ENCODE measurements at regions not wholly inside any gene's neighbourhood (a gene's known extent, or its start where the extent isn't known, plus 50 kb on each side); places are given as distances from the start of the nearest gene placed in this dataset.

DNA sequence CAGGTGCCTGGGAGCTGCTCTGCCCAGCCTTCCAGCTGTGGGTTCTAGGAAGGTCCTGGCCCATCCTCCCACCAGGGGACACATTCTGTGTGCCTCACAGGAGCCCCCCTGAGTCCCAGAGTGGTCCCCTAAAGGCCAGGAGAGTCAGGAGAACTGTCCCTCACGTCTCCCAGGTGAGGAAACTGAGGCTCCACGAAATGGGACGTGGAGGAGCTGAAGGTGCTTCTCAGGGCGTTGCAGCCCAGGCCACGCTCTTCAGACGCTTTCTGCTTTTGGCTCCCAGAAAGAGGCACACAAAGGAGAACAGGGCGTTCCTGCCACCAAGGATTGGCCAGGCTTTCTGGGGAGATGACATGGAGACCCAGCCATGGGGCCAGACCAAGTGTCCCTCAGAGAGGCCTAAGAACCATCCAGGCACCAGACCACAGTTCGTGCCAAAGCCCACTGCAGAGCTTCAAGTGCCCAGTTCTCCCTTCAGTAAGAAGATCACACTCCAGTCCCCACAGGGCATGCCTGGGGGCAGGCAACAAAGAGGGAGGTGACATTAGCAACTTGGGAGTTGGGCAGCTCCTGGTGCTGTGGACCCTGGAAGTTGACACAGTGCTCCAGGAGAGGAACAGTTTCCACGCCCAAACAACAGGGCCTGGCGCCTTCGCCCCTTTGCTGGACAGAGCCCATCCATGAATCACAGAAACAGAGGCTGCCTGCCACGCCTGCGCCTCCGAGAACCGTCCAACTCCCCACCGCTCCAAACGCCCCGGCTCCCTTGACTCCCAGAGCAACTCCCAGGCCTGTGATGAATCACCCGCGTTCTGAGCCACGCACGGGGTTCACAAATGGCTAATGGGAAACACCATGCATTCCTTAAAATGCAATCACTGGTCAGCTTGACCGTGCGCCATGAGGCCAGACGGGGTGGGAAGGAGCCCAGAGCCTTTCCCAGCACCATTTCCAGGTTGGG, 589.2 kb downstream of the BRD1 start:
- TF ChIP-seq, protein P1, sequence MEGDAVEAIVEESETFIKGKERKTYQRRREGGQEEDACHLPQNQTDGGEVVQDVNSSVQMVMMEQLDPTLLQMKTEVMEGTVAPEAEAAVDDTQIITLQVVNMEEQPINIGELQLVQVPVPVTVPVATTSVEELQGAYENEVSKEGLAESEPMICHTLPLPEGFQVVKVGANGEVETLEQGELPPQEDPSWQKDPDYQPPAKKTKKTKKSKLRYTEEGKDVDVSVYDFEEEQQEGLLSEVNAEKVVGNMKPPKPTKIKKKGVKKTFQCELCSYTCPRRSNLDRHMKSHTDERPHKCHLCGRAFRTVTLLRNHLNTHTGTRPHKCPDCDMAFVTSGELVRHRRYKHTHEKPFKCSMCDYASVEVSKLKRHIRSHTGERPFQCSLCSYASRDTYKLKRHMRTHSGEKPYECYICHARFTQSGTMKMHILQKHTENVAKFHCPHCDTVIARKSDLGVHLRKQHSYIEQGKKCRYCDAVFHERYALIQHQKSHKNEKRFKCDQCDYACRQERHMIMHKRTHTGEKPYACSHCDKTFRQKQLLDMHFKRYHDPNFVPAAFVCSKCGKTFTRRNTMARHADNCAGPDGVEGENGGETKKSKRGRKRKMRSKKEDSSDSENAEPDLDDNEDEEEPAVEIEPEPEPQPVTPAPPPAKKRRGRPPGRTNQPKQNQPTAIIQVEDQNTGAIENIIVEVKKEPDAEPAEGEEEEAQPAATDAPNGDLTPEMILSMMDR (IDR thresholded peaks at IDR 0.05 in 8 of 11, conservative IDR thresholded peaks at IDR 0.05 in 3 of 11) = no peak
- no peak for TF ChIP-seq POLR2A (IDR thresholded peaks at IDR 0.05)

Measured in spleen (tissue), 7 donors.